ENCODE measurements at regions not wholly inside any gene's neighbourhood (a gene's known extent, or its start where the extent isn't known, plus 50 kb on each side); places are given as distances from the start of the nearest gene placed in this dataset.
"Not testable (repeated sequence)": the region's sequence is repeated elsewhere in the genome, so short reads cannot be mapped to it uniquely, and the experiment has no call there.

- H3K9me3 Mint-ChIP-seq = peaks cover 0 to 1% (median 0%) of the 10 kb centered on the region in 3 donors
- H3K27me3 Mint-ChIP-seq = peaks cover 29% of the 10 kb centered on the region
- no peaks in the 10 kb centered on the region for H3K4me1 Mint-ChIP-seq
- H3K36me3 Mint-ChIP-seq = no peaks in the 10 kb centered on the region
- H3K27ac Mint-ChIP-seq = no peak overlapping the region
- no peak overlapping the region for H3K4me3 Mint-ChIP-seq
Measured at GRCh38 chr17:34445101-34445500, 82.1 kb upstream of the CCL1 start.

- no peak overlapping the region for H3K27ac Mint-ChIP-seq
- H3K4me1 Mint-ChIP-seq = no peaks in the 10 kb centered on the region
- H3K27me3 Mint-ChIP-seq = peaks cover 25% of the 10 kb centered on the region
- no peak overlapping the region for H3K4me3 Mint-ChIP-seq
- H3K36me3 Mint-ChIP-seq = no peaks in the 10 kb centered on the region
- H3K9me3 Mint-ChIP-seq = peaks cover 0 to 1% (median 0%) of the 10 kb centered on the region in 3 donors
Measured at GRCh38 chr17:34443619-34444469, 80.8 kb upstream of the CCL1 start.

GRCh38 chr17:34442387-34443111 is 79.5 kb upstream of the CCL1 start:
- Mint-ChIP-seq H3K4me1 (no peaks in the 10 kb centered on the region), H3K4me3 (no peak overlapping the region), H3K27ac (no peak overlapping the region), H3K27me3 (peaks cover 18% of the 10 kb centered on the region), H3K36me3 (no peaks in the 10 kb centered on the region), H3K9me3 (peaks cover 0 to 1% (median 0%) of the 10 kb centered on the region in 3 donors)

- Mint-ChIP-seq H3K36me3 (no peaks in the 10 kb centered on the region), H3K4me1 (no peaks in the 10 kb centered on the region), H3K4me3 (peak overlapping the region in 2 of 4 donors; percentile 24 to 73), H3K27me3 (peaks cover 8% of the 10 kb centered on the region), H3K9me3 (peaks cover 0 to 1% (median 0%) of the 10 kb centered on the region in 3 donors), H3K27ac (no peak overlapping the region)
Measured at GRCh38 chr17:34437188-34437587, 74.2 kb upstream of the CCL1 start.

GRCh38 chr17:34436607-34437006 is 73.6 kb upstream of the CCL1 start:
- Mint-ChIP-seq H3K4me1 (no peaks in the 10 kb centered on the region), H3K9me3 (peaks cover 0 to 3% (median 1%) of the 10 kb centered on the region in 3 donors), H3K27ac (no peak overlapping the region), H3K4me3 (no peak overlapping the region), H3K27me3 (peaks cover 8% of the 10 kb centered on the region), H3K36me3 (no peaks in the 10 kb centered on the region)

GRCh38 chr17:34435182-34435928 is 72.3 kb upstream of the CCL1 start:
- Mint-ChIP-seq H3K27ac (no peak overlapping the region), H3K36me3 (no peaks in the 10 kb centered on the region), H3K4me3 (no peak overlapping the region), H3K9me3 (peaks cover 0 to 3% (median 0%) of the 10 kb centered on the region in 3 donors), H3K4me1 (no peaks in the 10 kb centered on the region), H3K27me3 (peaks cover 5% of the 10 kb centered on the region)

GRCh38 chr17:34434052-34434451 is 71.0 kb upstream of the CCL1 start:
- Mint-ChIP-seq H3K4me1 (no peaks in the 10 kb centered on the region), H3K36me3 (no peaks in the 10 kb centered on the region), H3K9me3 (peaks cover 0 to 3% (median 0%) of the 10 kb centered on the region in 3 donors), H3K27me3 (peaks cover 4% of the 10 kb centered on the region), H3K27ac (no peak overlapping the region), H3K4me3 (no peak overlapping the region)

- peaks cover 27% of the 10 kb centered on the region for H3K27me3 Mint-ChIP-seq
- no peaks in the 10 kb centered on the region for H3K36me3 Mint-ChIP-seq
- peaks cover 0 to 2% (median 0%) of the 10 kb centered on the region in 3 donors for H3K9me3 Mint-ChIP-seq
- H3K4me1 Mint-ChIP-seq = peaks cover 0 to 8% (median 0%) of the 10 kb centered on the region in 3 donors
- no peak overlapping the region for H3K27ac Mint-ChIP-seq
- H3K4me3 Mint-ChIP-seq = no peak overlapping the region
Measured at GRCh38 chr17:34424814-34425491, 61.9 kb upstream of the CCL1 start.

- Mint-ChIP-seq H3K27ac (no peak overlapping the region), H3K36me3 (no peaks in the 10 kb centered on the region), H3K27me3 (peaks cover 30% of the 10 kb centered on the region), H3K9me3 (peaks cover 0 to 2% (median 0%) of the 10 kb centered on the region in 3 donors), H3K4me3 (peak overlapping the region in 1 of 4 donors; percentile 7), H3K4me1 (peaks cover 0 to 8% (median 0%) of the 10 kb centered on the region in 3 donors)
Measured at GRCh38 chr17:34423978-34424813, 61.2 kb upstream of the CCL1 start.

GRCh38 chr17:34423315-34423714 is 60.3 kb upstream of the CCL1 start:
- not testable (repeated sequence) for H3K27ac Mint-ChIP-seq, H3K9me3 Mint-ChIP-seq, H3K4me3 Mint-ChIP-seq, H3K4me1 Mint-ChIP-seq, H3K36me3 Mint-ChIP-seq
- peaks cover 30% of the 10 kb centered on the region for H3K27me3 Mint-ChIP-seq

GRCh38 chr17:34420900-34421299 is 57.9 kb upstream of the CCL1 start:
- H3K36me3 Mint-ChIP-seq = no peaks in the 10 kb centered on the region
- peaks cover 0 to 6% (median 0%) of the 10 kb centered on the region in 3 donors for H3K4me1 Mint-ChIP-seq
- peak overlapping the region in 1 of 3 donors; percentile 11 for H3K27ac Mint-ChIP-seq
- H3K9me3 Mint-ChIP-seq = no peaks in the 10 kb centered on the region
- peaks cover 26% of the 10 kb centered on the region for H3K27me3 Mint-ChIP-seq
- no peak overlapping the region for H3K4me3 Mint-ChIP-seq

- Mint-ChIP-seq H3K4me1 (peaks cover 0 to 6% (median 0%) of the 10 kb centered on the region in 3 donors), H3K27ac (peak overlapping the region in 1 of 3 donors; percentile 11), H3K36me3 (no peaks in the 10 kb centered on the region), H3K27me3 (peaks cover 24% of the 10 kb centered on the region), H3K9me3 (no peaks in the 10 kb centered on the region), H3K4me3 (peak overlapping the region in 1 of 4 donors; percentile 13)
Measured at GRCh38 chr17:34420254-34420766, 57.3 kb upstream of the CCL1 start.

GRCh38 chr17:34416116-34416515 is 53.1 kb upstream of the CCL1 start:
- no peak overlapping the region for H3K4me3 Mint-ChIP-seq
- H3K27me3 Mint-ChIP-seq = peaks cover 14% of the 10 kb centered on the region

More at GRCh38 chr17:34416116-34416515, 53.1 kb upstream of the CCL1 start:
- Mint-ChIP-seq H3K4me1 (peaks cover 0 to 3% (median 0%) of the 10 kb centered on the region in 3 donors), H3K9me3 (no peaks in the 10 kb centered on the region), H3K36me3 (no peaks in the 10 kb centered on the region), H3K27ac (no peak overlapping the region)

Measured in IgD-negative memory B cell (primary cell).